SK-N-SH (cell line): ENCODE measurements at regions not wholly inside any gene's neighbourhood (a gene's known extent, or its start where the extent isn't known, plus 50 kb on each side); places are given as distances from the start of the nearest gene placed in this dataset.

Experiments used
- CTCF ChIA-PET: fragments of 300-600, 350-600 bp; formaldehyde crosslinking; extraction: SDS; loops from one replicate; lab custom pipeline; 2021; lab: Yijun Ruan, JAX
- POLR2A ChIA-PET: fragments of 350-600 bp; sonication (Branson Sonifier 250); formaldehyde crosslinking; extraction: SDS; loops from one replicate; lab custom pipeline; 2020; ENCODE audit warnings: antibody characterized with exemption, inconsistent platforms; lab: Yijun Ruan, JAX
- DNase-seq: peaks from one replicate; pipeline ENCODE4 v3.0.0; 2012
- H2AFZ ChIP-seq: fragments of 200-600 bp; sonication (generic); 2 replicates; pipeline ENCODE4 v1.8.1; 2016; ENCODE audit warnings: antibody characterized with exemption, mild to moderate bottlenecking, low read depth
- H3F3A ChIP-seq: fragments of 200-600 bp; sonication (generic); replicated peaks from 2 replicates; pipeline ENCODE3; 2016; ENCODE audit warnings: antibody characterized with exemption, mild to moderate bottlenecking; ENCODE audit not compliant: insufficient read depth
- H3K27ac ChIP-seq, 2 experiments: fragments of 200-500 bp in 1 of 2; fragments of 200-600 bp in 1 of 2; sonication (Bioruptor generic) in 1 of 2; sonication (generic), shearing (Covaris generic) in 1 of 2; 2 replicates each; pipeline versions ENCODE4 v1.5.1 to v1.6.1; 2014 to 2016; ENCODE audit warnings: low read depth in 2 of 2, inconsistent platforms in 1 of 2, low read length in 1 of 2, mild to moderate bottlenecking in 1 of 2, mixed read lengths in 1 of 2
- H3K27me3 ChIP-seq: fragments of 200-600 bp; sonication (generic), shearing (Covaris generic); 2 replicates; pipeline ENCODE4 v1.6.1; 2016; ENCODE audit warnings: mixed run types; ENCODE audit not compliant: insufficient read depth
- H3K36me3 ChIP-seq, 2 experiments: fragments of 200-500 bp in 1 of 2; fragments of 200-600 bp in 1 of 2; sonication (Bioruptor generic) in 1 of 2; sonication (generic) in 1 of 2; replicated peaks in 1 of 2; 2 replicates each; pipeline versions ENCODE3 to v1.5.1; 2014 to 2016; ENCODE audit warnings: low read length in 1 of 2, mild to moderate bottlenecking in 1 of 2; ENCODE audit not compliant: insufficient read depth in 2 of 2, control insufficient read depth in 1 of 2
- H3K4me1 ChIP-seq, 2 experiments: fragments of 200-500 bp in 1 of 2; fragments of 200-600 bp in 1 of 2; sonication (Bioruptor generic) in 1 of 2; sonication (generic), shearing (Covaris generic) in 1 of 2; 2 replicates each; pipeline versions ENCODE4 v1.5.1 to v1.6.1; 2014 to 2016; ENCODE audit warnings: low read depth in 1 of 2, low read length in 1 of 2, mixed run types in 1 of 2; ENCODE audit not compliant: insufficient read depth in 2 of 2, control insufficient read depth in 1 of 2
- H3K4me2 ChIP-seq: fragments of 200-600 bp; sonication (generic), shearing (Covaris generic); 2 replicates; pipeline ENCODE4 v1.6.1; 2017; ENCODE audit warnings: mixed run types
- H3K4me3 ChIP-seq, 2 experiments: fragments of 200-500 bp in 1 of 2; fragments of 200-600 bp in 1 of 2; sonication (Bioruptor generic) in 1 of 2; sonication (generic), shearing (Covaris generic) in 1 of 2; 2 replicates each; pipeline versions ENCODE4 v1.5.1 to v1.8.1; 2014 to 2016; ENCODE audit warnings: low read depth in 2 of 2, inconsistent platforms in 1 of 2, low read length in 1 of 2, mild to moderate bottlenecking in 1 of 2, mixed read lengths in 1 of 2, moderate library complexity in 1 of 2
- H3K79me2 ChIP-seq: fragments of 200-600 bp; sonication (generic); 2 replicates; pipeline ENCODE4 v1.8.1; 2017; ENCODE audit warnings: mild to moderate bottlenecking; ENCODE audit not compliant: insufficient read depth
- H3K9ac ChIP-seq: fragments of 200-600 bp; sonication (generic); 2 replicates; pipeline ENCODE4 v1.6.1; 2017; ENCODE audit warnings: mixed run types
- H3K9me2 ChIP-seq: fragments of 200-600 bp; sonication (generic); 2 replicates; pipeline ENCODE4 v1.6.1; 2017; ENCODE audit warnings: mixed run types
- H3K9me3 ChIP-seq: fragments of 200-600 bp; sonication (generic); 2 replicates; pipeline ENCODE4 v1.6.1; 2017; ENCODE audit warnings: mixed run types, mild to moderate bottlenecking, moderate library complexity
- H4K20me1 ChIP-seq: fragments of 200-600 bp; sonication (generic); 2 replicates; pipeline ENCODE4 v1.6.1; 2017; ENCODE audit warnings: mild to moderate bottlenecking, mixed run types; ENCODE audit not compliant: insufficient read depth
- CHD2 ChIP-seq: fragments of 150-350 bp; IDR thresholded peaks from 2 replicates; pipeline ENCODE4 v1.6.1; 2018; ENCODE audit warnings: low read length; ENCODE audit not compliant: partially characterized antibody
- CTCF ChIP-seq: fragments of 200-600 bp; sonication (generic); IDR thresholded peaks from 2 replicates; pipeline ENCODE4 v1.6.1; 2017; ENCODE audit warnings: antibody characterized with exemption, mild to moderate bottlenecking, moderate library complexity
- EP300 ChIP-seq, 2 experiments: IDR thresholded peaks; 2 replicates each; pipeline versions ENCODE4 v1.4.0 to v1.6.1; 2012; ENCODE audit warnings: borderline replicate concordance in 1 of 2, low read depth in 1 of 2, low read length in 1 of 2
- EZH2phosphoT487 ChIP-seq: fragments of 200-600 bp; sonication (generic); IDR thresholded peaks from 2 replicates; pipeline ENCODE4 v1.6.1; 2017; ENCODE audit warnings: low read depth, mixed run types, mild to moderate bottlenecking, antibody characterized with exemption, moderate library complexity, borderline replicate concordance
- FOSL2 ChIP-seq: IDR thresholded peaks from 2 replicates; pipeline ENCODE4 v1.4.0; 2012; ENCODE audit warnings: low read depth, mild to moderate bottlenecking, moderate library complexity, borderline replicate concordance
- GABPA ChIP-seq: IDR thresholded peaks from 2 replicates; pipeline ENCODE4 v1.4.0; 2012; ENCODE audit warnings: low read depth, mild to moderate bottlenecking
- GATA2 ChIP-seq: sonication (generic); formaldehyde crosslinking; IDR thresholded peaks from 2 replicates; pipeline ENCODE4 v1.5.0; 2020; ENCODE audit warnings: mild to moderate bottlenecking, missing genetic modification reagents
- PBX3 ChIP-seq: IDR thresholded peaks from 2 replicates; pipeline ENCODE4; 2012
- RFX5 ChIP-seq: IDR thresholded peaks from 2 replicates; pipeline ENCODE4 v1.6.1; 2012; ENCODE audit warnings: mild to moderate bottlenecking, improper control_type of control experiment, low read length
- SIN3A ChIP-seq: IDR thresholded peaks from 2 replicates; pipeline ENCODE4 v1.6.1; 2012; ENCODE audit warnings: low read depth, mild to moderate bottlenecking, low read length, moderate library complexity, borderline replicate concordance
- SMC3 ChIP-seq: IDR thresholded peaks from 2 replicates; pipeline ENCODE4 v1.6.1; 2012; ENCODE audit warnings: low read depth, low read length, improper control_type of control experiment
- TCF12 ChIP-seq: IDR thresholded peaks from 2 replicates; pipeline ENCODE4 v1.4.0; 2012
- YY1 ChIP-seq: IDR thresholded peaks from 2 replicates; pipeline ENCODE4 v1.4.0; 2012; ENCODE audit warnings: low read depth, mild to moderate bottlenecking
- WGBS: methylation state at CpG from one replicate; pipeline ENCODE4 v1.1.6; 2017; ENCODE audit warnings: low lambda C conversion rate; 5-methylcytosine and 5-hydroxymethylcytosine counted together

GRCh38 chr16:26651464-26651863 is 415.3 kb upstream of the C16orf82 start (continued):
- TF ChIP-seq PBX3 (no peak), EZH2phosphoT487 (no peak)
- TF ChIP-seq, all 33 proteins: peak for 0

DNA sequence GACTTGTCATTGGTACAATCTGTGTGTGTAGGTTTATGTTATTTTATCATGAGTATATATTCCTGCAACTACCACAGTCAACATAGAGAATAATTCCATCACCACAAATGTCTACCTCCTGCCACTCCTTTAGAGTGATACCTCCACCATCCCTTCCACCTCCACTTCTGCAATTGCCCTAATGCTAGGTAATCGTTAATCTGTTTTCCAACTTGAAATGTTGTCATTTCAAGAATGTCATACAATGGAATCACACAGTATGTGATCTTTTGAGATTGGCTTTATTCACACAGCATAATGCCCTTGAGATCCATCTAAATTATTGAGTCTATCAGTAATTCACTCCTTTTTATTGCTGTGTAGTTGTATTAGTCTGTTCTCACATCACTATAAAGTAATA is 414.8 kb upstream of the C16orf82 start:
- peaks cover 9% of the 10 kb centered on the region; the same call in 1 of the 2 replicates for H3K9me3 ChIP-seq
- H3K4me2 ChIP-seq, result no peak overlapping the region
- H3K9me2 ChIP-seq, result 0 out of 2 replicates have a peak, but pooled peaks cover 5% of the 10 kb centered on the region
- H3K9ac ChIP-seq, result no peak overlapping the region
- POLR2A ChIA-PET, result no interaction called here
- TF ChIP-seq GATA2 (no peak), CTCF (no peak), CHD2 (no peak), YY1 (no peak), GABPA (no peak), PBX3 (no peak), EP300 (IDR thresholded peaks at IDR 0.05; ENCODE audit: borderline replicate concordance in 1 of 2, low read depth in 1 of 2, low read length in 1 of 2) (no peak), TCF12 (no peak), SIN3A (no peak), FOSL2 (no peak), RFX5 (no peak), SMC3 (no peak)
- TF ChIP-seq, all 33 proteins: peak for 0
- no peaks in the 10 kb centered on the region for H3K79me2 ChIP-seq
- H3K4me1 ChIP-seq, result no peaks in the 10 kb centered on the region
- H3K27me3 ChIP-seq, result no peaks in the 10 kb centered on the region
- H4K20me1 ChIP-seq, result no peaks in the 10 kb centered on the region
- H3F3A ChIP-seq, result no peaks in the 10 kb centered on the region
- no peak overlapping the region for H3K4me3 ChIP-seq
- no peak overlapping the region for H3K27ac ChIP-seq
- no peak overlapping the region for H2AFZ ChIP-seq
- no peaks in the 10 kb centered on the region for H3K36me3 ChIP-seq
- WGBS, result 11% methylated on average over 1 of the region's 1 CpG
- CTCF ChIA-PET, result interaction anchor here (1.3 kb wide), 1 partner anchor 10 kb away, joined by 3 read pairs; no protein-coding TSS in a partner anchor
- DNase-seq, result no peak
